GM18498 (cell line): ENCODE measurements at regions not wholly inside any gene's neighbourhood (a gene's known extent, or its start where the extent isn't known, plus 50 kb on each side); places are given as distances from the start of the nearest gene placed in this dataset.
A peak's percentile ranks its signal among the peaks of the same experiment; 100 is the strongest.

ENCODE experiments used
- ATAC-seq: cut with Tn5 transposase; IDR thresholded peaks from one replicate; pipeline ENCODE4 v1.9.1; 2021; ENCODE audit warnings: mild to moderate bottlenecking, moderate library complexity; ENCODE audit not compliant: unreplicated experiment

- no peak for ATAC-seq
Measured at GRCh38 chr13:95352486-95352885, 51.2 kb upstream of the ABCC4 start.

DNA sequence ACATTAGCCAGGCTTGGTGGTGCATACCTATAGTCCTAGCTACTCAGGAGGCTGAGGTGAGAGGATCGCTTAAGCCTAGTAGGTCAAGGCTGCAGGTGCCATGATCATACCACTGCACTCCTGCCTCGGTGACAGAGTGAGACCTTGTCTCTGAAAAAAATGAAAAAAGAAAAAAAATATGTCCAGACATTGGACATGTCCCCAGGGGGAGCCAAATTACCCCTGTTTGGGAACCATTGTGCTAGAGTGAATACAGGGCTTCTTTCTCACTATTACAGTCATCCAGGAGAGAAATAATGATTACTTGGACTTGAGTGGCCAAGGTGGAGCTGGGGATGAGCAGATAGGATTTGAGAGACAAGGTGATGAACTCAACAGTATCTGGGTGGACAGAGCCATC is 52.9 kb upstream of the ABCC4 start:
- ATAC-seq = no peak

GRCh38 chr13:95354680-95355487 is 53.6 kb upstream of the ABCC4 start:
- no peak for ATAC-seq

DNA sequence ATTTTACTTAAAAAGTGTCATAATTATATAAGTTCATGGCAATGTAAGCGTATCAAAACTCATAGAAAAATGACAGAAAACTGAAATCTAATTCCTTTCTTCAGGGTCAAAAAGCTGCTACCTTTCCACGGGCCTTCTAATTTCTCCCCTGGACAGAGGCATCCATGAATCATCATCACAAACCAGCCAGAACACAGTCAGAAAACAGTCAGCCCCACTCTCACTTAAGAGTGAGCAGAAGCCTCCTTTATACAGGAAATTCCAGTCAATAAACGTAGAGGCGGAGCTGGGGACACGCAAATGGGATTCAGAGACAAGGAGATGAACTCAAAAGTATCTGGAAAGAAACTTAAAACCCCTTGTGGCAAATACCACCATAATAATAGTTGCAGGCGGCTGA is 54.2 kb upstream of the ABCC4 start:
- ATAC-seq = no peak

DNA sequence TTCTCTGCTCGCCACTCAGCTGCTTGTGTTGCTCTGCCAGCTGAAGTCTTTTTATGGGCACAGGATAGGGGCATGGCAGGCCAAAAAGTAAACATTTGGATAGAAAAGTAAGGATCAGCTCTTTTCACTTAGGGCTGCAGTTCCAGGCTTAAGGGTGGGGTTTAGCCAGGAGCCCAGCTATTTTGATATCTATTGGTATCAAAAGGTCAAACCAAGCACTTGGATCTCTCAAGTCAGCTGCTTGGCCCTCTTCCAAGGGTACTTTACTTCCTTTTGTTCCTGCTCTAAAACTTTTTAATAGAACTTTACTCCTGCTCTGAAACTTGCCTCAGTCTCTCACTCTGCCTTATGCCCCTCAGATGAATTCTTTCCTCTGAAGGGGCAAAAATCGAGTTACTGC is 55.7 kb upstream of the ABCC4 start:
- ATAC-seq = no peak

- ATAC-seq = no peak
Measured at GRCh38 chr13:95357875-95358274, 56.6 kb upstream of the ABCC4 start.

- no peak for ATAC-seq
Measured at GRCh38 chr13:95360052-95360451, 58.8 kb upstream of the ABCC4 start.

DNA sequence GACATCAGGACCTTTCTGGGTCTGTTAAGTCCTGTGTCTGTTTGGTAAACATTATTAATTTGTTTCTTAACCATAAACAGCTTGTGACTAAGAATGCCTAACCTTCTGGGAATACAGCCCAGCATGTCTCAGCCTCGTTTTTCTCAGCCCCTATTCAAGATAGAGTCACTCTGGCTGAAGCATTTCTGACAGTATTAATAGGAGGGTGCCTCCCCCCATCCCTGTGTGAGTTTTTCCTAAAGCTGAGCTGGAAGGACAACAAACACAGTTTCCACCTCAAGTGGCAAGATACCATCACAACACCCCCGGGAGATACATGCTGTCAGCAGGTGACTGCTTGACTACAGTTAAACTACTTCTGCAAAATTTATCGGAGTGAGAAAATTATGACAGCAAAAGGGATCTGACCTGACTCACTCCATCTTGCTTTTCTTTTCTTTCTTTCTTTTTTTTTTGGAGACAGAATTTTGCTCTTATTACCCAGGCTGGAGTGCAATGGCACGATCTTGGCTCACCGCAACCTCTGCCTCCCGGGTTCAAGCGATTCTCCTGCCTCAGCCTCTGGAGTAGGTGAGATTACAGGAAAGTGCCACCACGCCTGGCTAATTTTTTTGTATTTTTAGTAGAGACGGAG is 59.3 kb upstream of the ABCC4 start:
- no peak for ATAC-seq

GRCh38 chr13:95361686-95362085 is 60.4 kb upstream of the ABCC4 start:
- ATAC-seq = no peak

DNA sequence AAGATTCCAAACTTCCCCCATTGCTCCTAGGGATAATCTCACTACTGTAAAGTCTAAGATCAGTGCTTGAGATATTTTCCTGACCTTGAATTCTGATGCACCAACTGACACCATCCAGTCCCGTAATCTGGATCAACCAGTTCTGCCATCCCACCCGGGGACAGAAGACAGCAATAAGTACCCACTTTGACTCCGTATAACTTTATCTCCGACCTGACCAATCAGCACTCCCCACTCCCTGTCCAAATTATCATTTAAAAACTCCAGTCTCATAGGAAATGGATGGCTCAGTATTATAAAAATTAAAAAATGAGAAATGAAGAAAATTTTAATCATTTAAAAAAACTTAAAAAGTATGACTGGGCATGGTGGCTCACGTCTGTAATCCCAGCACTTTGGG is 61.4 kb upstream of the ABCC4 start:
- ATAC-seq = no peak

DNA sequence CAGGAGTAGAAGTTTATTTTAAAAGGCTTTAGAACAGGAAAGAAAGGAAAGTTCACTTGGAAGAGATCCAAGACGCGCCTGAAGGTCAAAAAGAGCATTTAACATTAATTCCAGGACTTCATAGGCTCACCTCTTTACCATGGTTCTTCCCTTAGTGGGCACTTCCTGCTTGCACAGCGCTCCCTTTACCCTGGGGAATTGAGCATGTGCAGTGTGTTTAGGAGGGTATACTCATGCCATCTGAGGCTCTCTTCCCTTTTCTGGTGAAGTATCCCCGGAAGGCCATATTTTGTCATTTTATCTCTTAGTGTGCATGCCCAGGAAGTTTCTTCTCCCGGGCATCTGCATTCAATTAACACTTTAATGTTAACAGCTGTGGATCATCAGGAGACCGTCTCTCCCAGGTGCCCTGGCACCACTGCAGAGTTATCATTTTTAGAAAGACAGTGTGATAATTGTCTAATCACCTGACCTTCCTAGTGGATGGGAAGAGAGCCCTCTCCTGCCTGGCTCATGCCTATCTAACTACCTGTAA is 66.1 kb upstream of the ABCC4 start:
- no peak for ATAC-seq

DNA sequence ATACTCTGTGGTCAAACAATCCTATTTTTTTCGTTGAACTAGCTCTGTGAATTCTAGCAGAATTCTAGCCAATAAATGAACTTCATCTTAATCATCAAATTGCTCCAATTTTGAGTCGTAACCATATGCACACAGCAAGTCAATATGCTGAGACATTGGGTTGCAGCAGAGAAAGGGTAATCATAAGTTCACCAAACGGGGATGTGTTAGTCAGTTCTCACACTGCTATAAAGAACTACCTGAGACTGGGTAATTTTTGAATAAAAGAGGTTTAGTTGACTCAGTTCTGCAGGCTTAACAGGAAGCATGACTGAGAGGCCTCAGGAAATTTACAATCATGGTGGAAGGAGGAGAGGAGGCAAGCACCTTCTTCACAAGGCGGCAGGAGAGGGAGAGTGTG is 67.7 kb upstream of the ABCC4 start:
- ATAC-seq = no peak

GRCh38 chr13:95375706-95376105 is 74.5 kb upstream of the ABCC4 start:
- no peak for ATAC-seq

DNA sequence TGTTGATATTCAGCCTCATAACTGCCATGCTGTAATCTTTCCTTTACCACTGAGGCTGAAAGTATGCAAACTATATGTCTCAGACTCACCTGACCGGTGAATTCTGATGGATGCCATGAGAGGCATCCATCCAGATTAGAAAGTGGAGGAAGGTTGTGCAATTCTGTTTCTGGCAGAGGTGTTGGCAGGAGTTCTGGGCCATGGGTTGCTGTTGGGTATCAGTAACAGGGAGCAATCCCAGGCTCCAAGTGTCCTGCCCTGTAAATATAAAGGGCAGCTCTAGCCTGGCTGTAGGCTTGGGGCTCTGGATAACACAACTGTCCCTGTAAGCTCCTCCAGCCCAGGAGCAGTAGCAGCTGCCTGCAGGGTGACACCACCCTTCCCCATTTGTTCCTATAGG is 77.4 kb upstream of the ABCC4 start:
- ATAC-seq = no peak

- ATAC-seq = peak; percentile 93
Measured at GRCh38 chr13:95380468-95381211, 79.4 kb upstream of the ABCC4 start.

- ATAC-seq = no peak
Measured at GRCh38 chr13:95381212-95381527, 79.9 kb upstream of the ABCC4 start.

GRCh38 chr13:95382411-95382810 is 81.2 kb upstream of the ABCC4 start:
- no peak for ATAC-seq

GRCh38 chr13:95382916-95383315 is 81.7 kb upstream of the ABCC4 start:
- no peak for ATAC-seq

GRCh38 chr13:95385373-95385772 is 84.1 kb upstream of the ABCC4 start:
- ATAC-seq = no peak

GRCh38 chr13:95385798-95386197 is 84.5 kb upstream of the ABCC4 start:
- no peak for ATAC-seq

- ATAC-seq = no peak
Measured at GRCh38 chr13:95386370-95386769, 85.1 kb upstream of the ABCC4 start.

DNA sequence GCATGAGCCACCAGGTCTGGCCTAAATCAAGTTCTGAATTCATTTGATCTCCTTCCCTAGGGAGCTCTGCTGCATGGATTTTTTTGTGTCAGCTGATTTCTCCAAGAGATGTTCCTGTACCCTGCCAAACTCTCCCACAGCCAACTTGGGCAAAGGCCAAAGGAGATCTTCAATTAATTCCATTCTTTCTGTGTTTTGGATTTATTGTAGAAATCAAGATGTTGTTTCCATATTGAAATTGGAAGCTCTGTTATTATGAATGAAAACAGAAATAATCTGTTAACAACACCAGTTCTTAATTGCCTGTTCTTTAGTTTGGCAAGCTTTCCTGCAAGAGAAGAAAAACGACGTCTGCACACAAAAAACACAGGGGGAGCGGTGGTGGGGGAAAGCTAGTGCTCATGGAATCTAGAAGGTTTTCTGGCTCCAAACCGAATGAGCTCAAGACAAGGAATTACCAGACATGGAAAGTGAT is 86.5 kb upstream of the ABCC4 start:
- no peak for ATAC-seq
